Breast epithelium (tissue), 3 donors: ENCODE measurements at regions not wholly inside any gene's neighbourhood (a gene's known extent, or its start where the extent isn't known, plus 50 kb on each side); places are given as distances from the start of the nearest gene placed in this dataset.

ENCODE experiments used
- POLR2AphosphoS5 ChIP-seq, 3 donors: sonication (generic); formaldehyde crosslinking; IDR thresholded peaks; one replicate each; pipeline ENCODE4 v1.6.1; 2017; ENCODE audit warnings: antibody characterized with exemption in 3 of 3
- TF ChIP-seq, protein P1 (sequence below), 3 donors: fragments of 450-650 bp; IDR thresholded peaks; one replicate each; pipeline ENCODE4 v1.5.1; 2016 to 2017; ENCODE audit warnings: antibody characterized with exemption in 3 of 3, mild to moderate bottlenecking in 3 of 3, moderate library complexity in 3 of 3

DNA sequence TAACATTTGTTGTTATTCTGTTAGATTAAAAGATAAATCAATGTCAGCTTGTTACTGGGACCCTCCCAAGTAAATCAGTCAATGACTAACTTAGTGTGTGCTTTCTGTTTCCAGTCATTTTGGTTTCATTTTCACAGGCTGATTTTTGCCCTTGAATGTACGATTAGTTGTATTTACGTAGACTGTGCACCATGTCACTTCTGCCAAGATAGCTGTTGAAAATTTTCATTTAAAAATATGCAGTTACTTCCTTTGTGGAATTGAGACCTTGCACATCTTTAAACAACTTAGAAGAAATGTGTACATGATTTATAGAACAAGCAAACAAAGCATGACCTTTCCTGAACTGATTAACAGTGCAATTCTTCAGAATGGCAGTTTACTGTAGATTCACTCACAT lies 944.8 kb upstream of the CITED2 start:
- TF ChIP-seq, protein P1, sequence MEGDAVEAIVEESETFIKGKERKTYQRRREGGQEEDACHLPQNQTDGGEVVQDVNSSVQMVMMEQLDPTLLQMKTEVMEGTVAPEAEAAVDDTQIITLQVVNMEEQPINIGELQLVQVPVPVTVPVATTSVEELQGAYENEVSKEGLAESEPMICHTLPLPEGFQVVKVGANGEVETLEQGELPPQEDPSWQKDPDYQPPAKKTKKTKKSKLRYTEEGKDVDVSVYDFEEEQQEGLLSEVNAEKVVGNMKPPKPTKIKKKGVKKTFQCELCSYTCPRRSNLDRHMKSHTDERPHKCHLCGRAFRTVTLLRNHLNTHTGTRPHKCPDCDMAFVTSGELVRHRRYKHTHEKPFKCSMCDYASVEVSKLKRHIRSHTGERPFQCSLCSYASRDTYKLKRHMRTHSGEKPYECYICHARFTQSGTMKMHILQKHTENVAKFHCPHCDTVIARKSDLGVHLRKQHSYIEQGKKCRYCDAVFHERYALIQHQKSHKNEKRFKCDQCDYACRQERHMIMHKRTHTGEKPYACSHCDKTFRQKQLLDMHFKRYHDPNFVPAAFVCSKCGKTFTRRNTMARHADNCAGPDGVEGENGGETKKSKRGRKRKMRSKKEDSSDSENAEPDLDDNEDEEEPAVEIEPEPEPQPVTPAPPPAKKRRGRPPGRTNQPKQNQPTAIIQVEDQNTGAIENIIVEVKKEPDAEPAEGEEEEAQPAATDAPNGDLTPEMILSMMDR (IDR thresholded peaks at IDR 0.05) = no peak
- TF ChIP-seq POLR2AphosphoS5 (IDR thresholded peaks at IDR 0.05) = no peak
